Iris pigment epithelial cell (primary cell): ENCODE measurements at regions not wholly inside any gene's neighbourhood (a gene's known extent, or its start where the extent isn't known, plus 50 kb on each side); places are given as distances from the start of the nearest gene placed in this dataset.

ENCODE experiments used
- DNase-seq: peaks from one replicate; pipeline ENCODE4 v3.0.0-alpha.2; 2011; ENCODE audit warnings: low read depth

DNA sequence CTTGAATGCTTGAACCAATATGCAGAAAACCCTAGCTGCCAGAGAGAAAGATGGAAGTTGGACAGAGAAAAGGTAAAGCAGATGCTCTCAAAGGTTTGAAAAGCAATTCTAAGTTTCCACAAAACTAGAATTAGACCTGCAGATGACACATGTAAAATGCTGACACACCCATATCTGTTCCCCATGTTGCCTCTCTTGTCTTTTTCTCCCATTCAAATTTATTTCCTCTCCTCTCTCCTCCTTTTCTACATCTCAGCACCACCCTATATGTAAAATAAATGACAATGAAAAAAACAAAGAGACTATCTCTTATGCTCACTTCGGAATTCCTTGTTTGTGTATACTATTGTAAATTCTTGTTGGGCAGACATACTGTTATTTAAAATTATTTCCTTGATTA lies 75.5 kb upstream of the PLEKHA5 start:
- no peak for DNase-seq

DNA sequence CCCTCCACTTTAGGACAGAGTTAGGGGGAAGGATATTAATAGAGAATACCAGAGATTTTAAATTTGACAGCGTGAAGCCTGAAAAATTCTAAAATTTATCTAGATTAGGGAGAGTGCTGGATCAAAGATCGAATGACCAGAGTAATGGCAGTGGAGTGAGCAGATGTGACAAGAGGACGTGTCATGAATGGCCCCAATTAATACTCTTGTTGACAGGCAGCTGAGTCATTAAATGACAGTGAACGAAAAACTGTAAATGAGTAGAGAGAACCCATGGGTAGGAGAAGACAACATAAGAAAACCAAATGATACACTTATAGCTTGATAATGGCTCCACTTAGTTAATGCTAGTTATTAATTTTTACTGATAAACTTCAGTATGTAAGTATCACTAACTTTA lies 73.9 kb upstream of the PLEKHA5 start:
- DNase-seq, result no peak

DNA sequence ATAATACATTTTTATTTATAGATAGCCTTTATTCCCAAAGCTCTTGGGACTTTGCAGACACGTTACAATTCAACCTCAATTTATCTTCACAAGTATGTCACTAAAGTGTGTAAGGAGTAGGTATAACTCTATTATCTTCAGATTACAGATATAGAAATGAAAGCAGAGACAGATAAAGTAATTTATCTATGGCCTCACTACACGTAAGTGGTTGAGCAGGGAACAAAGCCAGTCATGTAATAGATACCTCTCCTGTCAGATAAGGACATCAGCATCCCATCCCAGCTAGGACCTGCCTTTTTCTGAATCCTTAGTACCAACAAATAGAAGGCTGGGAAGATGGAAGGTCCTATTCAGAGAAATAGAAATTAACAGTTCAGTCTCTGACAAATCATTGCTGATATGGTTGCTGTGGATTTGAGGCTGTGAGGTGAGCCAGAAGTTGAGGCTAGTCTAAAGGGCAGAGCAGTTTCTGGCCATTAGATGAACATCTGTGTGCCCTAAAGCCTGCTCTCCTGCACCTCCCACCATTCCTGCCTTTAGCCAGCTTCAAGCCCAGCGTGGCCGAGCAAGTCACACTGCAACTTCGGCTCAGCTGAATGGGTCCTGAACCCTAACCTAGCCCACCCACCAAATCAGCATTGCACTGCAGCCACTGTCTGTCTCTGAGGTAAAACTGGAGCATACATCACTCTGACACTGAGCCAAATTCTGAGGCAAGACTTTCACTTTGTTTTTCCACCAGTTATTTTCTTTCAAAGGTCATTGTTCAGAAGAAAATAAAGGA lies 71.1 kb upstream of the PLEKHA5 start:
- DNase-seq, result peak; percentile 17

DNA sequence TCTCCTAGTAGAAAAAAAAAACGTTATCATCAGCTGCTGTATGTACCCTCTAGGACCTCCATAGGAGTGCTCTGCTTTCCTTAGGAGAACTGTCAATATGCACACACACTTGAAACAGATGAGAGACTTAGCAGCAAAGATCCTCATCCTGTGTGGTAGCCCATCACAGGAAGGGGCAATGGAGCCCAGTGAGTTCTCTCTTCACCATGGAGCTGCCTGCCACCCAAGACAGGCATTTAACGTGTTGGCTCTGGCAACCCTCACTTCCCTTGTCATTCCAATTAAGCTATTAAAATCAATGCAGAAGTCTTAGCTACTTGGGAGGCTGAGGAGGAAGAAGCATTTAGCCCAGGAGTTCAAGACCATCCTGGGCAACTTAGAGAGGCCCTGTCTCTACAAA lies 64.8 kb upstream of the PLEKHA5 start:
- no peak for DNase-seq

DNA sequence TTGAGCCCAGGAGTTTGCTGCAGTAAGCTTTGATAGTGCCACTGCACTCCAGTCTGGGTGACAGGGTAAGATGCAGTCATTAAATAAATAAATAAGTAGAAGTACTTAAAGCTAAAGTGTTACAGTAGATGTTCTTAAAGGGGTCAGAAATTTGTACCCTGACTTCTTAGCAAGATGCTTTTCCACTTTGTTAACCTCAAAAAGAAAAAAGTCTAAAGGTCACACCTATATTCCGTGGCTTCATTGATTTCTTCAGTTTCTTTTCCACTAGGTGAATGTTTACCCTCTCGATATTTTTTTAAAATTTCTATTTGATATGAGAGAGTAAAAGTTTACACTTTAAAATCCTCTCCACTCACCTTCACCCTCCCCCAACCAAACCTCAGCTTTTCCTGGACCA lies 64.3 kb upstream of the PLEKHA5 start:
- DNase-seq, result no peak

DNA sequence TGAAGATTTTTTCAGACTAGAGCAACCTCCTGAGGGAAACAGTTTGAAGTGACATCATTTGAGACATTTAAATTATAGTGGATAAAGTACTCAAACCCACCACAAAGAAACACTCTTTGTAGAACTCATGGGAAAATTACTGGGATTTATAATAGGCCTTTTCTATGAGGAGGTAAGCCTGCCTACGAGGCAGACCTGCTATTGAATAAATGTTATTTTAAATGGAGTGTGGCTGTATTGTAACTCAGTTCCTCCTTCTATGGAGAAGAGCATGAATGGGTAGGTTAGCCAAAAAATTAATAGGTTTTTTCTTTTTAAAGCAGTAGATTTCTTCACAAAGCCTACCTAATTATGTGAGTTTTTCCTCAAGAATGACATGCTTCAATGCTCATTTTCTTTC lies 63.7 kb upstream of the PLEKHA5 start:
- DNase-seq, result no peak

DNA sequence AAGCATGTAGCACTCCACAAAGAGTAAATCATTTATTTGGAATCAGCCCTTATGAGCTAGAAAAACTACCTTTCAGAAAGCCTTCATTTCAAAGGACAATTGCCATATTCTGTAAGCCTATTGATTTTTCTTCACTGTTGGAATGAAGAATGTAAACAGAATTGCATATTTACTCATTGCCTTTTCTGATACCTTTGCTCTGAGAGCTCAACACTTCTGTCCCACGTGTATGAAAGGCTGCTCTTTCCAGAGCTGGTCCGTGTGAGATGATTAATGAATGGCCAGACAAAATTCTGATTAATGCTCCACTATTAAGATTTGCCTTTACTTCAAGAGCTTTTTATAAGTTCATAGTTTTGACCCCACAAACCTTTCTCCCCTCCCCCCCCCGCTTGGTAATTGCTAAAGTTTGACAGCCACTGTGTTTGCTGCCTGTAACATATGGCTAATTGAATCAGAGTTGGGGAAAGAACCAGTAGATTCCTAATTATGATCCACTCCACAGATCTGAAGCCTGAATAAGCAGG lies 63.0 kb upstream of the PLEKHA5 start:
- no peak for DNase-seq

DNA sequence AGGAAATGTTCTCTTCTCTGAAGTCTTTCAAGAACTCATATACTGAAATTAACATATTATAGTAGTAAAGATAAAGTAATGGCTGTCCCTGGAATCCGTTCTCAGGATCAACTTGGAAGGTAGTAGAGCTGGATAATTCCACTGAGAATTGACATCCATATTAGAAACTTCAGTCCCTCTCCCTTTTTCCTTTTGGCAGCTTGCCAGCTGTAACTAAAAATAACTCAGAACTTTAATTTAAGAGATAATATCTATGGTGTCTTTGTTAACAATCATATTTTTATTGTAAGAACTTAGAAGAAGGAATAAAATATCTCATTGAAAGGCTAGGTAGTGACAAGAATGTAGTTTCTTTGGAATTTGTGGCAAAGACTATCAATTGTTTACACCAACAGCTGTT lies 61.4 kb upstream of the PLEKHA5 start:
- no peak for DNase-seq

DNA sequence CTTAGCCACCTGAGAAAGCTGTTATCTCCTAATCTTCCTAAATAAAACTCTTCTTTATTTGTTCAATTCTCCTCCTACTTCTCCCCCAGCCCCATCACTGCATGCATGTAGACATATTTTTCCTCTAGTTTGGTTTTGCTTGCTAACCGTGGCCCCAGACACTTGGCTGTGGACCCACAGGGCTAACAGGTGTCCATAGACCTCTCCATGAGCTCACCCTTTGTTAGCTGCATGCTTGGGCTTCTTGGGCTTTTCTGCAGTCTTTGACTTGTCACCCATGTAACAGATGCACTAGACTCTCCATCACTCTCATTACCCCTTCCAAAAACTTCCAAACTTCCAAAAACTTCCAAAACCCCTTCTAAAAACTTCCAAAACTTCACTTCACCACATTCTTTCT lies 59.2 kb upstream of the PLEKHA5 start:
- no peak for DNase-seq

DNA sequence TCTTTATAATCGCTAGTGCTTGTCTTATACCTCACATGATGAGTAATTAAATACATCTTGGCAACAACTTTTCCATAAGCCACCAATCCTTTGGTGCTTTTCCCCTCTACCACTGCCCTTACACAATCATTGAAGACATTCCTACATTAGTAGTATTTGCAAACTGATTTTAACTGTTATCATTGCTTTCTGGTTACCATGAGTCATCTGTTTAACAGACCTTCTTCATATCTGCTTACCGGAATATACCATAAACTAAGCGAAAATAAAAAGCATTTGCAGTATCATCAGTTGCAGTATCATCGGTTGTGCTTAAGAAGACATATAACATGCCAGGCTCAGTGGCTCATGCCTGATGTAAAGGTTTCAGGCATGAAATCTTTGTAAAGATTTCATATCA lies 54.8 kb upstream of the PLEKHA5 start:
- peak; percentile 45 for DNase-seq

DNA sequence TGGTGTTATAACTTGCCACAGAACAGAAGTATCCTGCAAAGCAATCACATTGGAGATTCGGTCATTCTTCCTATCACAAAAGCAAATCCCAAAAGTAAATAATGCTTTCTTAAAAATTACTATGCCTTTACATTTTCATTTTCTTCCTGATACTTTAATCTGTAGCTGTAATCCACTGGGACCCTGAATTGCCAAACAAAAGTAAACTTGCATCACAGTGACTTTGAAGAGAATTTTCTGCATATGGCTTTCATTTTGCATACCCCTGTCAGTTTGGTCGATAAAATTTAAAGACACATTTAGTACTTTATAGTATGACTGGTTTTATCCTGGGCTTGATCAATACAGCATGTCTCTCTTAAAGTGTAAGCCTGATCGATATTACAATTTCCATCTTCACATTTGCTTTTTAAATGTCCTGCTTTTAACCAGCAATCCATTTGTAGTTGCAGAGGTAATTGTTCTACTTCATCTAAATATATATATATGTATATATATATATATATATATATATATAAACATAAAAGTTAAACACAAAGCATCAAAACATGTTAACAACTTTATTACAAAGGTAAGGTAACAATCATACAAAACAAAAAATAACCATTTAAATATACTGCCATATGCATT lies 53.7 kb upstream of the PLEKHA5 start:
- no peak for DNase-seq
